H9 (cell line): ENCODE measurements at regions not wholly inside any gene's neighbourhood (a gene's known extent, or its start where the extent isn't known, plus 50 kb on each side); places are given as distances from the start of the nearest gene placed in this dataset.

Source experiments
- DNase-seq: peaks from one replicate; pipeline ENCODE4 v3.0.0-alpha.2; 2017
- H2AFZ ChIP-seq: one replicate; pipeline ENCODE4 v1.6.1; 2013; ENCODE audit warnings: mild to moderate bottlenecking, low read length, control low read depth, moderate library complexity
- H2AK5ac ChIP-seq: 2 replicates; pipeline ENCODE4 v1.6.1; 2013; ENCODE audit warnings: low read length, control low read depth, mixed read lengths; ENCODE audit not compliant: insufficient read length
- H2BK120ac ChIP-seq: one replicate; pipeline ENCODE4 v1.6.1; 2013; ENCODE audit warnings: low read depth, mild to moderate bottlenecking, low read length, control low read depth, inconsistent platforms; ENCODE audit not compliant: poor library complexity, severe bottlenecking
- H2BK12ac ChIP-seq: 2 replicates; pipeline ENCODE4 v1.6.1; 2013; ENCODE audit warnings: low read length, control low read depth, mixed read lengths, low read depth; ENCODE audit not compliant: insufficient read length
- H2BK15ac ChIP-seq: 2 replicates; pipeline ENCODE4 v1.6.1; 2013; ENCODE audit warnings: low read depth, low read length, control low read depth
- H2BK20ac ChIP-seq: one replicate; pipeline ENCODE4 v1.6.1; 2013; ENCODE audit warnings: low read depth, mild to moderate bottlenecking, low read length, control low read depth, inconsistent platforms; ENCODE audit not compliant: poor library complexity, severe bottlenecking
- H2BK5ac ChIP-seq: 2 replicates; pipeline ENCODE4 v1.6.1; 2013; ENCODE audit warnings: low read length, control low read depth, mixed read lengths; ENCODE audit not compliant: insufficient read length
- H3K14ac ChIP-seq: 2 replicates; pipeline ENCODE4 v1.6.1; 2013; ENCODE audit warnings: low read length, control low read depth; ENCODE audit not compliant: insufficient read depth
- H3K18ac ChIP-seq: 2 replicates; pipeline ENCODE4 v1.6.1; 2013; ENCODE audit warnings: low read depth, mild to moderate bottlenecking, mixed read lengths, low read length, control low read depth; ENCODE audit not compliant: insufficient read length
- H3K23ac ChIP-seq: 2 replicates; pipeline ENCODE4 v1.6.1; 2013; ENCODE audit warnings: low read length, control low read depth, mixed read lengths, low read depth; ENCODE audit not compliant: insufficient read length
- H3K23me2 ChIP-seq: 2 replicates; pipeline ENCODE4 v1.6.1; 2013; ENCODE audit warnings: low read depth, mild to moderate bottlenecking, mixed read lengths, low read length, control low read depth; ENCODE audit not compliant: insufficient read length, poor library complexity, severe bottlenecking
- H3K27ac ChIP-seq: 2 replicates; pipeline ENCODE4 v1.5.1; 2013; ENCODE audit warnings: low read length, control low read depth, mixed read lengths, low read depth; ENCODE audit not compliant: insufficient read length
- H3K27me3 ChIP-seq: 2 replicates; pipeline ENCODE4 v1.6.1; 2013; ENCODE audit warnings: low read length, control low read depth, inconsistent platforms; ENCODE audit not compliant: insufficient read depth
- H3K4ac ChIP-seq: 2 replicates; pipeline ENCODE4 v1.6.1; 2013; ENCODE audit warnings: low read depth, mild to moderate bottlenecking, control low read depth, inconsistent platforms, low read length, moderate library complexity
- H3K4me1 ChIP-seq: 2 replicates; pipeline ENCODE4 v1.6.1; 2013; ENCODE audit warnings: low read length, control low read depth, inconsistent platforms; ENCODE audit not compliant: insufficient read depth
- H3K4me2 ChIP-seq: 2 replicates; pipeline ENCODE4 v1.6.1; 2013; ENCODE audit warnings: low read length, control low read depth, mixed read lengths; ENCODE audit not compliant: insufficient read length, insufficient read depth
- H3K56ac ChIP-seq: 2 replicates; pipeline ENCODE4 v1.6.1; 2013; ENCODE audit warnings: low read depth, mild to moderate bottlenecking, mixed read lengths, low read length, control low read depth; ENCODE audit not compliant: insufficient read length
- H3K79me1 ChIP-seq: 2 replicates; pipeline ENCODE4 v1.6.1; 2013; ENCODE audit warnings: low read depth, mild to moderate bottlenecking, moderate library complexity, low read length, control low read depth, inconsistent platforms; ENCODE audit not compliant: insufficient read depth, poor library complexity, severe bottlenecking
- H3K79me2 ChIP-seq: 2 replicates; pipeline ENCODE4 v1.6.1; 2013; ENCODE audit warnings: low read length, control low read depth, inconsistent platforms; ENCODE audit not compliant: insufficient read depth
- H3K9ac ChIP-seq: 2 replicates; pipeline ENCODE4 v1.6.1; 2013; ENCODE audit warnings: low read length, control low read depth, mixed read lengths; ENCODE audit not compliant: insufficient read length; ENCODE audit errors: extremely low read depth
- H3K9me3 ChIP-seq: one replicate; pipeline ENCODE4 v1.6.1; 2013; ENCODE audit warnings: low read depth, low read length, inconsistent platforms; ENCODE audit not compliant: control insufficient read depth
- H3T11ph ChIP-seq: one replicate; pipeline ENCODE4 v1.6.1; 2013; ENCODE audit warnings: mild to moderate bottlenecking, low read length, control low read depth, inconsistent platforms
- H4K20me1 ChIP-seq: one replicate; pipeline ENCODE4 v1.6.1; 2013; ENCODE audit not compliant: control insufficient read depth, insufficient read length, insufficient read depth
- H4K5ac ChIP-seq: 2 replicates; pipeline ENCODE4 v1.6.1; 2013; ENCODE audit warnings: low read depth, mild to moderate bottlenecking, mixed read lengths, low read length, control low read depth; ENCODE audit not compliant: insufficient read length
- H4K8ac ChIP-seq: replicated peaks from 2 replicates; pipeline ENCODE4 v1.6.1; 2013; ENCODE audit warnings: low read length, control low read depth, mixed read lengths, low read depth; ENCODE audit not compliant: insufficient read length
- H4K91ac ChIP-seq: 2 replicates; pipeline ENCODE4 v1.6.1; 2013; ENCODE audit warnings: low read depth, mild to moderate bottlenecking, moderate library complexity, mixed read lengths, low read length, control low read depth; ENCODE audit not compliant: insufficient read length
- H3K27ac Mint-ChIP-seq, 3 experiments: 2 replicates in 2 of 3; 3 replicates in 1 of 3; pipeline ENCODE4 v1.8.0; 2020 to 2021; ENCODE audit warnings: mixed read lengths in 3 of 3, mild to moderate bottlenecking in 1 of 3, moderate library complexity in 1 of 3
- H3K27me3 Mint-ChIP-seq: 2 replicates; pipeline ENCODE4 v1.8.0; 2021; ENCODE audit warnings: low read depth, mild to moderate bottlenecking, moderate library complexity, mixed read lengths
- H3K36me3 Mint-ChIP-seq, 3 experiments: 2 replicates in 2 of 3; 3 replicates in 1 of 3; pipeline ENCODE4 v1.8.0; 2020 to 2021; ENCODE audit warnings: low read depth in 3 of 3, mixed read lengths in 3 of 3; ENCODE audit not compliant: insufficient read depth in 1 of 3
- H3K4me1 Mint-ChIP-seq, 2 experiments: 2 replicates each; pipeline ENCODE4 v1.8.0; 2020; ENCODE audit warnings: mixed read lengths in 2 of 2
- H3K4me3 Mint-ChIP-seq, 2 experiments: 2 replicates in 1 of 2; 3 replicates in 1 of 2; pipeline ENCODE4 v1.8.0; 2020 to 2021; ENCODE audit warnings: mild to moderate bottlenecking in 2 of 2, mixed read lengths in 2 of 2, moderate library complexity in 1 of 2
- H3K9me3 Mint-ChIP-seq, 2 experiments: 2 replicates in 1 of 2; 3 replicates in 1 of 2; pipeline ENCODE4 v1.8.0; 2020; ENCODE audit warnings: mild to moderate bottlenecking in 2 of 2, mixed read lengths in 2 of 2, moderate library complexity in 1 of 2
- CTCF ChIP-seq: fragments of 200-600 bp; sonication (generic); conservative IDR thresholded peaks from 3 replicates; pipeline ENCODE4 v1.8.0; 2021; ENCODE audit warnings: antibody characterized with exemption, mild to moderate bottlenecking
- WGBS: extraction: QIAGEN DNeasy Blood & Tissue Kit; methylation state at CpG from one replicate; pipeline ENCODE4 v1.1.7; 2013; ENCODE audit warnings: missing lambda C conversion rate, low lambda C conversion rate, mixed read lengths; ENCODE audit not compliant: insufficient read length; ENCODE audit errors: extremely low coverage; 5-methylcytosine and 5-hydroxymethylcytosine counted together

DNA sequence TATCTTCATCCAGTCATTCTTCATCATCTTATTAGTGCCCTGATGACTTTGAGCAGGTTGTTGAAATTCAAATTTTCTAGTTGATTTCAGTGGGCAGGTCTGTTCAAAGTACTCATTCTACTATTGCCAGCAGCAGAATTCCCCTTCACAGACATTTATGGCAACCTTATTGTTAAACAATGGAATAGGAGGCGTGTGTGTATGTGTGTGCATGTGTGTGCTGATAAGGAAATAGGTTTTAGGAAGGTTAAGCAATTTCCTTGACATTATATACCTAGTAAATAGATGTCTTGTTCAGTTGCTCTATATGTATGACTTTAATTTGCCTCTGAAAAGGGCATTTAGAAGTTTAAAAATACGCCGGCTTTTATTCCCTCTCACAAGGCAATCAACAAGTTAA, 601.4 kb upstream of the CA10 start:
- no peak overlapping the region for H3K18ac ChIP-seq
- H3K79me1 ChIP-seq, result no peaks in the 10 kb centered on the region
- H4K20me1 ChIP-seq, result no peaks in the 10 kb centered on the region
- no peak overlapping the region for H3K14ac ChIP-seq
- no peak overlapping the region for H4K5ac ChIP-seq
- TF ChIP-seq CTCF, result no peak
- WGBS, result no CpG with 5 or more reads among the region's 3 CpGs
- H3K9ac ChIP-seq, result no peak overlapping the region
- Mint-ChIP-seq H3K36me3 (peaks cover 0 to 5% (median 0%) of the 10 kb centered on the region in 3 experiments; a peak in 2 of 7 replicates), H3K27me3 (no peaks in the 10 kb centered on the region; the same call in 1 of the 2 replicates), H3K4me1 (peaks cover 9 to 13% of the 10 kb centered on the region in 2 experiments; a peak in 3 of 4 replicates), H3K4me3 (no peak overlapping the region), H3K27ac (no peak overlapping the region), H3K9me3 (peaks cover 3 to 10% of the 10 kb centered on the region in 2 experiments; a peak in 4 of 5 replicates)
- DNase-seq, result no peak
- no peaks in the 10 kb centered on the region; the same call in 1 of the 2 replicates for H3K4me1 ChIP-seq
- H2BK15ac ChIP-seq, result no peak overlapping the region
- no peak overlapping the region for H4K8ac ChIP-seq
- no peak overlapping the region for H2BK120ac ChIP-seq
- no peak overlapping the region for H2AFZ ChIP-seq
- H3K4me2 ChIP-seq, result no peak overlapping the region
- H4K91ac ChIP-seq, result no peak overlapping the region
- H2BK5ac ChIP-seq, result no peak overlapping the region
- H3K27me3 ChIP-seq, result no peaks in the 10 kb centered on the region
- no peak overlapping the region for H3K56ac ChIP-seq
- no peak overlapping the region for H2BK12ac ChIP-seq
- no peaks in the 10 kb centered on the region for H3K79me2 ChIP-seq
- H2BK20ac ChIP-seq, result no peak overlapping the region
- H3K27ac ChIP-seq, result no peak overlapping the region
- no peak overlapping the region for H3K23ac ChIP-seq
- no peak overlapping the region for H3K4ac ChIP-seq
- no peak overlapping the region for H2AK5ac ChIP-seq
- H3K9me3 ChIP-seq, result no peaks in the 10 kb centered on the region
- H3K23me2 ChIP-seq, result no peaks in the 10 kb centered on the region
- no peak overlapping the region for H3T11ph ChIP-seq
